PC-9 (cell line): ENCODE measurements at regions not wholly inside any gene's neighbourhood (a gene's known extent, or its start where the extent isn't known, plus 50 kb on each side); places are given as distances from the start of the nearest gene placed in this dataset.
A peak's percentile ranks its signal among the peaks of the same experiment; 100 is the strongest.

Experiments used
- BruUV-seq: library from RNA; stranded (reverse); fragments of 400-500 nt; replicated peaks from 2 replicates; lab custom pipeline; 2021; lab: Mats Ljungman, UMichigan
- CTCF ChIA-PET: fragments of 300-600 bp; sonication (Branson Sonifier 250); formaldehyde crosslinking; loops from one replicate; lab custom pipeline; 2022; ENCODE audit warnings: antibody characterized with exemption; lab: Charles Lee
- POLR2A ChIA-PET: fragments of 300-600 bp; sonication (Branson Sonifier 250); formaldehyde crosslinking; loops from one replicate; lab custom pipeline; 2022; ENCODE audit warnings: antibody characterized with exemption; ENCODE audit not compliant: unreplicated experiment; lab: Charles Lee
- DNase-seq, 2 experiments: peaks; one replicate each; pipeline versions ENCODE4 v3.0.0 to v3.0.0-alpha.2; 2015 to 2022; ENCODE audit warnings: mixed read lengths in 1 of 2
- H2AFZ ChIP-seq: fragments of 200-600 bp; sonication (generic); 2 replicates; pipeline ENCODE4 v1.8.1; 2017; ENCODE audit warnings: antibody characterized with exemption
- H3F3A ChIP-seq: fragments of 200-600 bp; sonication (generic); 2 replicates; pipeline ENCODE4 v1.8.1; 2017; ENCODE audit warnings: antibody characterized with exemption, mild to moderate bottlenecking, low read depth; ENCODE audit not compliant: insufficient read depth
- H3K27ac ChIP-seq: fragments of 200-600 bp; sonication (generic); 2 replicates; pipeline ENCODE4 v1.6.1; 2016; ENCODE audit warnings: mixed run types
- H3K27me3 ChIP-seq: fragments of 200-600 bp; sonication (generic); 2 replicates; pipeline ENCODE4 v1.6.1; 2016; ENCODE audit warnings: low read depth, mixed run types; ENCODE audit not compliant: insufficient read depth
- H3K36me3 ChIP-seq: fragments of 200-600 bp; sonication (generic); 2 replicates; pipeline ENCODE4 v1.6.1; 2016; ENCODE audit warnings: low read depth, mixed run types
- H3K4me1 ChIP-seq: fragments of 200-600 bp; sonication (generic); replicated peaks from 2 replicates; pipeline ENCODE4 v1.6.1; 2016; ENCODE audit warnings: mixed run types; ENCODE audit not compliant: insufficient read depth
- H3K4me2 ChIP-seq: fragments of 200-600 bp; sonication (generic); 2 replicates; pipeline ENCODE4 v1.6.1; 2017; ENCODE audit warnings: mixed run types
- H3K4me3 ChIP-seq: fragments of 200-600 bp; sonication (generic); 2 replicates; pipeline ENCODE4 v1.6.1; 2016; ENCODE audit warnings: mixed run types
- H3K79me2 ChIP-seq: fragments of 200-600 bp; sonication (generic); 2 replicates; pipeline ENCODE4 v1.6.1; 2017; ENCODE audit warnings: low read depth, mixed run types
- H3K9me2 ChIP-seq: fragments of 200-600 bp; sonication (generic); 2 replicates; pipeline ENCODE4 v1.8.1; 2017; ENCODE audit warnings: mild to moderate bottlenecking; ENCODE audit not compliant: insufficient read depth
- H3K9me3 ChIP-seq: fragments of 200-600 bp; sonication (generic); 2 replicates; pipeline ENCODE4 v1.8.1; 2016; ENCODE audit warnings: low read depth; ENCODE audit not compliant: insufficient read depth
- H4K20me1 ChIP-seq: fragments of 200-600 bp; sonication (generic); 2 replicates; pipeline ENCODE4 v1.8.1; 2017; ENCODE audit not compliant: insufficient read depth
- EZH2 ChIP-seq: fragments of 200-600 bp; sonication (generic); IDR thresholded peaks from 2 replicates; pipeline ENCODE4 v1.8.0; 2017; ENCODE audit warnings: antibody characterized with exemption, low read depth
- intact Hi-C: fragments of 100-400 bp; cut with micrococcal nuclease; formaldehyde crosslinking; loops from one replicate; pipeline ENCODE4 v1.10.0; 2022; ENCODE audit not compliant: unreplicated experiment
- TF ChIP-seq, protein P1 (sequence below): fragments of 200-600 bp; sonication (generic); conservative IDR thresholded peaks from 2 replicates; pipeline ENCODE4 v1.6.1; 2017; ENCODE audit warnings: mixed run types, antibody characterized with exemption, mild to moderate bottlenecking, moderate library complexity

DNA sequence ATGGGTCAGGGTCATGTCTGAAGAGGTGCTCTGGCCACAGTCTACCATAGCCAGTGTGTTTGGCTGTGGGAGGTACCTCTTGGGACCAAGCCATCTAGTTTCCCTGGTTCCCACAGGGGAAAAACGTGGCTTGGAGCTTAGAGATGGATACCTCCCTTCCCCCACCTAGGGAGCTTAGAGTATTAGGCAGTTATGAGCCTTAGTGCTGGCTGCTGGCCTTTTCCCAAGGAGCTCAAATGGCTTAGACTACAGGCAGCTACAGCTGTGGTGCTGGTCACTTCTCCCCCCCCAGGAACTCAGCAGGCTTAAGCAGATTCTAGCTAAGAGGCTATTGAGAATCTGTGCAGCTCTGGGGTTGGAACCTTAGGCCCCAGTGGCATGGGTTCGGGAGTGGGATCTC is 591.2 kb downstream of the NSUN3 start:
- Histone ChIP-seq H3K9me3 (no peaks in the 10 kb centered on the region), H3K4me2 (no peak overlapping the region), H3K27ac (no peak overlapping the region), H3F3A (no peaks in the 10 kb centered on the region), H3K4me3 (no peak overlapping the region), H3K9me2 (no peaks in the 10 kb centered on the region), H3K79me2 (no peaks in the 10 kb centered on the region), H3K4me1 (no peaks in the 10 kb centered on the region), H2AFZ (no peak overlapping the region), H3K27me3 (no peaks in the 10 kb centered on the region), H4K20me1 (no peaks in the 10 kb centered on the region), H3K36me3 (no peaks in the 10 kb centered on the region)
- ChIA-PET CTCF (no interaction called here), POLR2A (no interaction called here)
- TF ChIP-seq, protein P1, sequence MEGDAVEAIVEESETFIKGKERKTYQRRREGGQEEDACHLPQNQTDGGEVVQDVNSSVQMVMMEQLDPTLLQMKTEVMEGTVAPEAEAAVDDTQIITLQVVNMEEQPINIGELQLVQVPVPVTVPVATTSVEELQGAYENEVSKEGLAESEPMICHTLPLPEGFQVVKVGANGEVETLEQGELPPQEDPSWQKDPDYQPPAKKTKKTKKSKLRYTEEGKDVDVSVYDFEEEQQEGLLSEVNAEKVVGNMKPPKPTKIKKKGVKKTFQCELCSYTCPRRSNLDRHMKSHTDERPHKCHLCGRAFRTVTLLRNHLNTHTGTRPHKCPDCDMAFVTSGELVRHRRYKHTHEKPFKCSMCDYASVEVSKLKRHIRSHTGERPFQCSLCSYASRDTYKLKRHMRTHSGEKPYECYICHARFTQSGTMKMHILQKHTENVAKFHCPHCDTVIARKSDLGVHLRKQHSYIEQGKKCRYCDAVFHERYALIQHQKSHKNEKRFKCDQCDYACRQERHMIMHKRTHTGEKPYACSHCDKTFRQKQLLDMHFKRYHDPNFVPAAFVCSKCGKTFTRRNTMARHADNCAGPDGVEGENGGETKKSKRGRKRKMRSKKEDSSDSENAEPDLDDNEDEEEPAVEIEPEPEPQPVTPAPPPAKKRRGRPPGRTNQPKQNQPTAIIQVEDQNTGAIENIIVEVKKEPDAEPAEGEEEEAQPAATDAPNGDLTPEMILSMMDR, result no peak
- no peak for TF ChIP-seq EZH2
- peak in 1 of 2 experiments; percentile 33 for DNase-seq
- BruUV-seq, result no TSS peak
- intact Hi-C loops, result no loop called here

DNA sequence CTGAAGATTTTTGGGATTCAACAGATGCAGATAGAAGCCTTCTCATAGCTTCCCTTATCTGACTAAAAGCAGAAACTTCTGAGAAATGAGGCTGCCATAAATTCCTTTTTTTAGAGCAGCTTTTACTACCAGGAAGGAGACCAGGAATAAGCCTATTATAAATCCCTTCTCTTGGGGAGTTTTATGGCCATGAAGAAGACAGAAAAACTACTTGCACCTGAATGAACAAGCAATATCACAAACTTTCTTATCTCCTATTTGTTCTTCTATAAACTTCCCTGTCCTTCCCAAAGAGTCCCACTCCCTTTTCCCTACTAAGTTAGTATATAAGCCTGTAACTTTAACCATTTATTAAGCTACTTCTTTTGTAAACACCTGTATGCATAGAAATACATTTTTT is 603.1 kb downstream of the NSUN3 start:
- Histone ChIP-seq H3K4me2 (no peak overlapping the region), H3K27ac (no peak overlapping the region), H3K9me3 (no peaks in the 10 kb centered on the region), H3K36me3 (no peaks in the 10 kb centered on the region), H3F3A (no peaks in the 10 kb centered on the region), H3K4me1 (no peaks in the 10 kb centered on the region), H4K20me1 (no peaks in the 10 kb centered on the region), H3K4me3 (no peak overlapping the region), H3K9me2 (no peaks in the 10 kb centered on the region; the same call in 1 of the 2 replicates), H3K27me3 (no peaks in the 10 kb centered on the region), H3K79me2 (no peaks in the 10 kb centered on the region), H2AFZ (no peak overlapping the region)
- no TSS peak for BruUV-seq
- no peak for TF ChIP-seq EZH2
- TF ChIP-seq, protein P1, result no peak
- intact Hi-C loops, result no loop called here
- CTCF ChIA-PET, result no interaction called here
- POLR2A ChIA-PET, result interaction anchor here (0.7 kb wide), 1 partner anchor 840 kb away, joined by 6 read pairs; no protein-coding TSS in a partner anchor
- DNase-seq, result no peak

DNA sequence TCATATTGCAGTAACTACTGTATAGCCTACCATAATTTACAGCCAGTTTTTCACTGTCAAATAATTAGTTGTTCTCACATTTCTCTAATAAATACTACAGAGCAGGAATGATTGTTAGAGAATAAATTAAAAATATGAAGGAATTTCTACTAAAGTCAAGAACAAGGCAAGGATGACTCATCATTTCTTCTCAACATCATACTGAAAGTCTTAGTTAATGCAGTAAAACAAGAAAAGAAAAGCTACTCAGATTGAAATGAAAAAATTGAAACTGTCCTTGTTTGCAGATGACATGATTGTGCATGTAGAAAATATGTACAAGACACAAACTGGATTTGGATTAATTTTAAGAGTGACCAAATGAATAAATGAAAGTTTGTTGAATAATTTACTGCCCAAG is 608.2 kb downstream of the NSUN3 start:
- Histone ChIP-seq H3K27me3 (no peaks in the 10 kb centered on the region), H3K79me2 (no peaks in the 10 kb centered on the region), H2AFZ (no peak overlapping the region), H3K4me3 (no peak overlapping the region), H3F3A (no peaks in the 10 kb centered on the region), H4K20me1 (no peaks in the 10 kb centered on the region), H3K9me3 (no peaks in the 10 kb centered on the region), H3K27ac (no peak overlapping the region), H3K36me3 (no peaks in the 10 kb centered on the region), H3K4me2 (no peak overlapping the region), H3K9me2 (no peaks in the 10 kb centered on the region; the same call in 1 of the 2 replicates), H3K4me1 (no peaks in the 10 kb centered on the region)
- TF ChIP-seq, protein P1, result no peak
- TF ChIP-seq EZH2, result no peak
- CTCF ChIA-PET, result no interaction called here
- POLR2A ChIA-PET, result no interaction called here
- intact Hi-C loops, result no loop called here
- no TSS peak for BruUV-seq
- no peak for DNase-seq
